ENCODE measurements at regions not wholly inside any gene's neighbourhood (a gene's known extent, or its start where the extent isn't known, plus 50 kb on each side); places are given as distances from the start of the nearest gene placed in this dataset.

DNA sequence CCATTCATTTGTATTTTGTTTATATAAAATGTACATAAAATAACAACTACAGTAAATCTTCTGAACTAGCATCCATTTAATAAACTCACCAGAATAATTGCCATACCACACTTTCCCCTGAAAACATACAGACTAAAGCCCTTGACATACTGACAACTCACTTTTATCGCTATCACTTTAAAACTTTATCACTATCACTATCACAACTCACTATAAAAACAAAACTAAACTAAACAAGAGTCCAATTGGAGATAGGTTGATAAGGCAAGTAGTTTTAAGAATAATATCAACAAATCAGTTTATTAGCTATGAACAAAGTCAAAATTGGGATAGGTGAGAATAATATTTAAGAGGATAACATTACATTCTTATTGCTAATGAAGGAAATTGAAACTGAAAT, 108.9 kb downstream of the SLITRK6 start (continued):
- no peak for TF ChIP-seq ZNF317 (CRISPR knock-in tag; IDR thresholded peaks at IDR 0.05; ENCODE audit: borderline replicate concordance, low read depth)
- TF ChIP-seq RORB (CRISPR knock-in tag; IDR thresholded peaks at IDR 0.05) = no peak
- no peak for TF ChIP-seq ZBTB21 (CRISPR knock-in tag; IDR thresholded peaks at IDR 0.05; ENCODE audit: borderline replicate concordance)
- TF ChIP-seq, protein P1, sequence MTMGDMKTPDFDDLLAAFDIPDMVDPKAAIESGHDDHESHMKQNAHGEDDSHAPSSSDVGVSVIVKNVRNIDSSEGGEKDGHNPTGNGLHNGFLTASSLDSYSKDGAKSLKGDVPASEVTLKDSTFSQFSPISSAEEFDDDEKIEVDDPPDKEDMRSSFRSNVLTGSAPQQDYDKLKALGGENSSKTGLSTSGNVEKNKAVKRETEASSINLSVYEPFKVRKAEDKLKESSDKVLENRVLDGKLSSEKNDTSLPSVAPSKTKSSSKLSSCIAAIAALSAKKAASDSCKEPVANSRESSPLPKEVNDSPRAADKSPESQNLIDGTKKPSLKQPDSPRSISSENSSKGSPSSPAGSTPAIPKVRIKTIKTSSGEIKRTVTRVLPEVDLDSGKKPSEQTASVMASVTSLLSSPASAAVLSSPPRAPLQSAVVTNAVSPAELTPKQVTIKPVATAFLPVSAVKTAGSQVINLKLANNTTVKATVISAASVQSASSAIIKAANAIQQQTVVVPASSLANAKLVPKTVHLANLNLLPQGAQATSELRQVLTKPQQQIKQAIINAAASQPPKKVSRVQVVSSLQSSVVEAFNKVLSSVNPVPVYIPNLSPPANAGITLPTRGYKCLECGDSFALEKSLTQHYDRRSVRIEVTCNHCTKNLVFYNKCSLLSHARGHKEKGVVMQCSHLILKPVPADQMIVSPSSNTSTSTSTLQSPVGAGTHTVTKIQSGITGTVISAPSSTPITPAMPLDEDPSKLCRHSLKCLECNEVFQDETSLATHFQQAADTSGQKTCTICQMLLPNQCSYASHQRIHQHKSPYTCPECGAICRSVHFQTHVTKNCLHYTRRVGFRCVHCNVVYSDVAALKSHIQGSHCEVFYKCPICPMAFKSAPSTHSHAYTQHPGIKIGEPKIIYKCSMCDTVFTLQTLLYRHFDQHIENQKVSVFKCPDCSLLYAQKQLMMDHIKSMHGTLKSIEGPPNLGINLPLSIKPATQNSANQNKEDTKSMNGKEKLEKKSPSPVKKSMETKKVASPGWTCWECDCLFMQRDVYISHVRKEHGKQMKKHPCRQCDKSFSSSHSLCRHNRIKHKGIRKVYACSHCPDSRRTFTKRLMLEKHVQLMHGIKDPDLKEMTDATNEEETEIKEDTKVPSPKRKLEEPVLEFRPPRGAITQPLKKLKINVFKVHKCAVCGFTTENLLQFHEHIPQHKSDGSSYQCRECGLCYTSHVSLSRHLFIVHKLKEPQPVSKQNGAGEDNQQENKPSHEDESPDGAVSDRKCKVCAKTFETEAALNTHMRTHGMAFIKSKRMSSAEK (CRISPR knock-in tag; IDR thresholded peaks at IDR 0.05; ENCODE audit: borderline replicate concordance) = no peak
- TF ChIP-seq GTF2I (CRISPR knock-in tag; conservative IDR thresholded peaks at IDR 0.05) = no peak

DNA sequence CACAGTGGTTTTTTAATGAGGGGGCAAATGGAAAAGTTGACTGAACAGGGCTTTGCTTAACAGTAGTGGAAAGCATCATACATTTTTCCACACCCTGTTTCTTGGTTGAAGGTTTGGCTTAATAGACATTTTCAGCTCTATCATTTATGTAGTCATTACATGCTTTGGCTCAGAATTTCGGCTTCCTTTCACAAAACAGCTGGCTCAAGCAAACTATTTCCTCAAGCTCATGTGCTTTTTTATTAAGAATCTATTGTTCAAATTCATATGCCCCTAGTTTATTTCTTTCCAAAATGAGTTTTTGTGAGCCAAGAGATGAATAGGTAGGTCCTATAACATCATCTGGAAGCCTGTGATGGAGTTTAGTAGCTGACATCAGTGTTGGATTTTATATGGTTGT, 113.8 kb downstream of the SLITRK6 start:
- DNase-seq (ENCODE audit: low spot score) = no peak
- Mint-ChIP-seq H3K27me3 (ENCODE audit: low read depth) (no peaks in the 10 kb centered on the region), H3K27ac (no peak overlapping the region), H3K4me3 (no peak overlapping the region), H3K4me1 (no peaks in the 10 kb centered on the region), H3K36me3 (no peaks in the 10 kb centered on the region), H3K9me3 (no peaks in the 10 kb centered on the region)
- POLR2A ChIA-PET = no interaction called here
- no peak for ATAC-seq
- CTCF ChIA-PET = no interaction called here
- TF ChIP-seq TEAD1 (CRISPR knock-in tag; IDR thresholded peaks at IDR 0.05) = no peak
- TF ChIP-seq, protein P2, sequence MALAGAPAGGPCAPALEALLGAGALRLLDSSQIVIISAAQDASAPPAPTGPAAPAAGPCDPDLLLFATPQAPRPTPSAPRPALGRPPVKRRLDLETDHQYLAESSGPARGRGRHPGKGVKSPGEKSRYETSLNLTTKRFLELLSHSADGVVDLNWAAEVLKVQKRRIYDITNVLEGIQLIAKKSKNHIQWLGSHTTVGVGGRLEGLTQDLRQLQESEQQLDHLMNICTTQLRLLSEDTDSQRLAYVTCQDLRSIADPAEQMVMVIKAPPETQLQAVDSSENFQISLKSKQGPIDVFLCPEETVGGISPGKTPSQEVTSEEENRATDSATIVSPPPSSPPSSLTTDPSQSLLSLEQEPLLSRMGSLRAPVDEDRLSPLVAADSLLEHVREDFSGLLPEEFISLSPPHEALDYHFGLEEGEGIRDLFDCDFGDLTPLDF (CRISPR knock-in tag; IDR thresholded peaks at IDR 0.05) = no peak

DNA sequence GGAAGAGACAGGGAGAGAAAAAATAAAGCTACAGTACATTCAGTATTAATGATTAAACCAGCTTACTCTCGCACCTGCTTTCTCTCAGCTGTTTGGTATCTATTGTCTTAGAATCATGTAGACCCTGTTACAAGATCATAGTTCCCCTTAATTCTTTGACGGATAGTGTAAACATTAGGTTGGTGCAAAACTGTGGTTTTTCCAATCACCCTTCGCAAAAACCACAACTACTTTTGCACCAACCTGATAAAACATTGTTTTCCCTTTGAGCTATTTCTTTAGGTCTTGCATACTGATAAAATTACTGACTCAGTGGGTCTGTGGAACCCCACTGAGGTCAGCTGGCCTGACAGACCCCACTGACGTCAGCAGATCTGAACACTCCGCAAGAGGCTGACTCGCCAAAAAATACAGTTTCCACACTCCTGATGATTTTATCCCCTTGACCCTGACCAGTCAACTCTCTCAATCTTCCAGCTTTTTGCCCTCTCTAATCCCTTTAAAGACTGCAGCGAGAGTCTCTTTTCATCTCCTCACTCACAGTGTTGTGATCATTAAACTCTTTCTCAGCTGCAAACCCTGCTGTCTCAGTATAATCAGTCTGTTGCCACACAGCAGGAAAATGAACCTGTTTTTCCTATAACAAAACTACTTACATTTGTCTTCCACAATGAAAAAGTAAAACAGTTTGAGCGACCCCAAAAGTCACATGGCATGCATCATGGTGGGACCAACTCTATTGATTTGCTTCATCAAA, 123.9 kb downstream of the SLITRK6 start:
- TF ChIP-seq, protein P1 (CRISPR knock-in tag; IDR thresholded peaks at IDR 0.05; ENCODE audit: borderline replicate concordance) = no peak
- TF ChIP-seq, protein P3, sequence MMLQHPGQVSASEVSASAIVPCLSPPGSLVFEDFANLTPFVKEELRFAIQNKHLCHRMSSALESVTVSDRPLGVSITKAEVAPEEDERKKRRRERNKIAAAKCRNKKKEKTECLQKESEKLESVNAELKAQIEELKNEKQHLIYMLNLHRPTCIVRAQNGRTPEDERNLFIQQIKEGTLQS (CRISPR knock-in tag; conservative IDR thresholded peaks at IDR 0.05) = no peak
- TF ChIP-seq KAT7 (CRISPR knock-in tag; IDR thresholded peaks at IDR 0.05; ENCODE audit: borderline replicate concordance) (no peak), RORB (CRISPR knock-in tag; IDR thresholded peaks at IDR 0.05) (no peak), TEAD1 (CRISPR knock-in tag; IDR thresholded peaks at IDR 0.05) (no peak), FOXJ3 (CRISPR knock-in tag; IDR thresholded peaks at IDR 0.05; ENCODE audit: borderline replicate concordance) (no peak)
- TF ChIP-seq, protein P4, sequence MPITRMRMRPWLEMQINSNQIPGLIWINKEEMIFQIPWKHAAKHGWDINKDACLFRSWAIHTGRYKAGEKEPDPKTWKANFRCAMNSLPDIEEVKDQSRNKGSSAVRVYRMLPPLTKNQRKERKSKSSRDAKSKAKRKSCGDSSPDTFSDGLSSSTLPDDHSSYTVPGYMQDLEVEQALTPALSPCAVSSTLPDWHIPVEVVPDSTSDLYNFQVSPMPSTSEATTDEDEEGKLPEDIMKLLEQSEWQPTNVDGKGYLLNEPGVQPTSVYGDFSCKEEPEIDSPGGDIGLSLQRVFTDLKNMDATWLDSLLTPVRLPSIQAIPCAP (CRISPR knock-in tag; IDR thresholded peaks at IDR 0.05) = no peak
- TF ChIP-seq, protein P5, sequence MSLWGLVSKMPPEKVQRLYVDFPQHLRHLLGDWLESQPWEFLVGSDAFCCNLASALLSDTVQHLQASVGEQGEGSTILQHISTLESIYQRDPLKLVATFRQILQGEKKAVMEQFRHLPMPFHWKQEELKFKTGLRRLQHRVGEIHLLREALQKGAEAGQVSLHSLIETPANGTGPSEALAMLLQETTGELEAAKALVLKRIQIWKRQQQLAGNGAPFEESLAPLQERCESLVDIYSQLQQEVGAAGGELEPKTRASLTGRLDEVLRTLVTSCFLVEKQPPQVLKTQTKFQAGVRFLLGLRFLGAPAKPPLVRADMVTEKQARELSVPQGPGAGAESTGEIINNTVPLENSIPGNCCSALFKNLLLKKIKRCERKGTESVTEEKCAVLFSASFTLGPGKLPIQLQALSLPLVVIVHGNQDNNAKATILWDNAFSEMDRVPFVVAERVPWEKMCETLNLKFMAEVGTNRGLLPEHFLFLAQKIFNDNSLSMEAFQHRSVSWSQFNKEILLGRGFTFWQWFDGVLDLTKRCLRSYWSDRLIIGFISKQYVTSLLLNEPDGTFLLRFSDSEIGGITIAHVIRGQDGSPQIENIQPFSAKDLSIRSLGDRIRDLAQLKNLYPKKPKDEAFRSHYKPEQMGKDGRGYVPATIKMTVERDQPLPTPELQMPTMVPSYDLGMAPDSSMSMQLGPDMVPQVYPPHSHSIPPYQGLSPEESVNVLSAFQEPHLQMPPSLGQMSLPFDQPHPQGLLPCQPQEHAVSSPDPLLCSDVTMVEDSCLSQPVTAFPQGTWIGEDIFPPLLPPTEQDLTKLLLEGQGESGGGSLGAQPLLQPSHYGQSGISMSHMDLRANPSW (CRISPR knock-in tag; conservative IDR thresholded peaks at IDR 0.05; ENCODE audit: low read depth) = no peak
- TF ChIP-seq, protein P6, sequence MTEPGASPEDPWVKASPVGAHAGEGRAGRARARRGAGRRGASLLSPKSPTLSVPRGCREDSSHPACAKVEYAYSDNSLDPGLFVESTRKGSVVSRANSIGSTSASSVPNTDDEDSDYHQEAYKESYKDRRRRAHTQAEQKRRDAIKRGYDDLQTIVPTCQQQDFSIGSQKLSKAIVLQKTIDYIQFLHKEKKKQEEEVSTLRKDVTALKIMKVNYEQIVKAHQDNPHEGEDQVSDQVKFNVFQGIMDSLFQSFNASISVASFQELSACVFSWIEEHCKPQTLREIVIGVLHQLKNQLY (CRISPR knock-in tag; IDR thresholded peaks at IDR 0.05) = no peak
- Mint-ChIP-seq H3K36me3 (peaks cover 13% of the 10 kb centered on the region), H3K27ac (no peak overlapping the region), H3K4me3 (no peak overlapping the region), H3K9me3 (peaks cover 25% of the 10 kb centered on the region), H3K27me3 (ENCODE audit: low read depth) (no peaks in the 10 kb centered on the region), H3K4me1 (no peaks in the 10 kb centered on the region)
- ATAC-seq = no peak
- CTCF ChIA-PET = no interaction called here
- POLR2A ChIA-PET = no interaction called here
- DNase-seq (ENCODE audit: low spot score) = no peak
